H9 (cell line): ENCODE measurements at regions not wholly inside any gene's neighbourhood (a gene's known extent, or its start where the extent isn't known, plus 50 kb on each side); places are given as distances from the start of the nearest gene placed in this dataset.
A peak's percentile ranks its signal among the peaks of the same experiment; 100 is the strongest.

ENCODE experiments used
- DNase-seq: peaks from one replicate; pipeline ENCODE4 v3.0.0-alpha.2; 2017
- H2AFZ ChIP-seq: one replicate; pipeline ENCODE4 v1.6.1; 2013; ENCODE audit warnings: mild to moderate bottlenecking, low read length, control low read depth, moderate library complexity
- H2AK5ac ChIP-seq: 2 replicates; pipeline ENCODE4 v1.6.1; 2013; ENCODE audit warnings: low read length, control low read depth, mixed read lengths; ENCODE audit not compliant: insufficient read length
- H2BK120ac ChIP-seq: one replicate; pipeline ENCODE4 v1.6.1; 2013; ENCODE audit warnings: low read depth, mild to moderate bottlenecking, low read length, control low read depth, inconsistent platforms; ENCODE audit not compliant: poor library complexity, severe bottlenecking
- H2BK12ac ChIP-seq: 2 replicates; pipeline ENCODE4 v1.6.1; 2013; ENCODE audit warnings: low read length, control low read depth, mixed read lengths, low read depth; ENCODE audit not compliant: insufficient read length
- H2BK15ac ChIP-seq: 2 replicates; pipeline ENCODE4 v1.6.1; 2013; ENCODE audit warnings: low read depth, low read length, control low read depth
- H2BK20ac ChIP-seq: one replicate; pipeline ENCODE4 v1.6.1; 2013; ENCODE audit warnings: low read depth, mild to moderate bottlenecking, low read length, control low read depth, inconsistent platforms; ENCODE audit not compliant: poor library complexity, severe bottlenecking
- H2BK5ac ChIP-seq: 2 replicates; pipeline ENCODE4 v1.6.1; 2013; ENCODE audit warnings: low read length, control low read depth, mixed read lengths; ENCODE audit not compliant: insufficient read length
- H3K14ac ChIP-seq: 2 replicates; pipeline ENCODE4 v1.6.1; 2013; ENCODE audit warnings: low read length, control low read depth; ENCODE audit not compliant: insufficient read depth
- H3K18ac ChIP-seq: 2 replicates; pipeline ENCODE4 v1.6.1; 2013; ENCODE audit warnings: low read depth, mild to moderate bottlenecking, mixed read lengths, low read length, control low read depth; ENCODE audit not compliant: insufficient read length
- H3K23ac ChIP-seq: 2 replicates; pipeline ENCODE4 v1.6.1; 2013; ENCODE audit warnings: low read length, control low read depth, mixed read lengths, low read depth; ENCODE audit not compliant: insufficient read length
- H3K23me2 ChIP-seq: 2 replicates; pipeline ENCODE4 v1.6.1; 2013; ENCODE audit warnings: low read depth, mild to moderate bottlenecking, mixed read lengths, low read length, control low read depth; ENCODE audit not compliant: insufficient read length, poor library complexity, severe bottlenecking
- H3K27ac ChIP-seq: 2 replicates; pipeline ENCODE4 v1.5.1; 2013; ENCODE audit warnings: low read length, control low read depth, mixed read lengths, low read depth; ENCODE audit not compliant: insufficient read length
- H3K27me3 ChIP-seq: 2 replicates; pipeline ENCODE4 v1.6.1; 2013; ENCODE audit warnings: low read length, control low read depth, inconsistent platforms; ENCODE audit not compliant: insufficient read depth
- H3K4ac ChIP-seq: 2 replicates; pipeline ENCODE4 v1.6.1; 2013; ENCODE audit warnings: low read depth, mild to moderate bottlenecking, control low read depth, inconsistent platforms, low read length, moderate library complexity
- H3K4me1 ChIP-seq: 2 replicates; pipeline ENCODE4 v1.6.1; 2013; ENCODE audit warnings: low read length, control low read depth, inconsistent platforms; ENCODE audit not compliant: insufficient read depth
- H3K4me2 ChIP-seq: 2 replicates; pipeline ENCODE4 v1.6.1; 2013; ENCODE audit warnings: low read length, control low read depth, mixed read lengths; ENCODE audit not compliant: insufficient read length, insufficient read depth
- H3K56ac ChIP-seq: 2 replicates; pipeline ENCODE4 v1.6.1; 2013; ENCODE audit warnings: low read depth, mild to moderate bottlenecking, mixed read lengths, low read length, control low read depth; ENCODE audit not compliant: insufficient read length
- H3K79me1 ChIP-seq: 2 replicates; pipeline ENCODE4 v1.6.1; 2013; ENCODE audit warnings: low read depth, mild to moderate bottlenecking, moderate library complexity, low read length, control low read depth, inconsistent platforms; ENCODE audit not compliant: insufficient read depth, poor library complexity, severe bottlenecking
- H3K79me2 ChIP-seq: 2 replicates; pipeline ENCODE4 v1.6.1; 2013; ENCODE audit warnings: low read length, control low read depth, inconsistent platforms; ENCODE audit not compliant: insufficient read depth
- H3K9ac ChIP-seq: 2 replicates; pipeline ENCODE4 v1.6.1; 2013; ENCODE audit warnings: low read length, control low read depth, mixed read lengths; ENCODE audit not compliant: insufficient read length; ENCODE audit errors: extremely low read depth
- H3K9me3 ChIP-seq: one replicate; pipeline ENCODE4 v1.6.1; 2013; ENCODE audit warnings: low read depth, low read length, inconsistent platforms; ENCODE audit not compliant: control insufficient read depth
- H3T11ph ChIP-seq: one replicate; pipeline ENCODE4 v1.6.1; 2013; ENCODE audit warnings: mild to moderate bottlenecking, low read length, control low read depth, inconsistent platforms
- H4K20me1 ChIP-seq: one replicate; pipeline ENCODE4 v1.6.1; 2013; ENCODE audit not compliant: control insufficient read depth, insufficient read length, insufficient read depth
- H4K5ac ChIP-seq: 2 replicates; pipeline ENCODE4 v1.6.1; 2013; ENCODE audit warnings: low read depth, mild to moderate bottlenecking, mixed read lengths, low read length, control low read depth; ENCODE audit not compliant: insufficient read length
- H4K8ac ChIP-seq: replicated peaks from 2 replicates; pipeline ENCODE4 v1.6.1; 2013; ENCODE audit warnings: low read length, control low read depth, mixed read lengths, low read depth; ENCODE audit not compliant: insufficient read length
- H4K91ac ChIP-seq: 2 replicates; pipeline ENCODE4 v1.6.1; 2013; ENCODE audit warnings: low read depth, mild to moderate bottlenecking, moderate library complexity, mixed read lengths, low read length, control low read depth; ENCODE audit not compliant: insufficient read length
- H3K27ac Mint-ChIP-seq, 3 experiments: 2 replicates in 2 of 3; 3 replicates in 1 of 3; pipeline ENCODE4 v1.8.0; 2020 to 2021; ENCODE audit warnings: mixed read lengths in 3 of 3, mild to moderate bottlenecking in 1 of 3, moderate library complexity in 1 of 3
- H3K27me3 Mint-ChIP-seq: 2 replicates; pipeline ENCODE4 v1.8.0; 2021; ENCODE audit warnings: low read depth, mild to moderate bottlenecking, moderate library complexity, mixed read lengths
- H3K36me3 Mint-ChIP-seq, 3 experiments: 2 replicates in 2 of 3; 3 replicates in 1 of 3; pipeline ENCODE4 v1.8.0; 2020 to 2021; ENCODE audit warnings: low read depth in 3 of 3, mixed read lengths in 3 of 3; ENCODE audit not compliant: insufficient read depth in 1 of 3
- H3K4me1 Mint-ChIP-seq, 2 experiments: 2 replicates each; pipeline ENCODE4 v1.8.0; 2020; ENCODE audit warnings: mixed read lengths in 2 of 2
- H3K4me3 Mint-ChIP-seq, 2 experiments: 2 replicates in 1 of 2; 3 replicates in 1 of 2; pipeline ENCODE4 v1.8.0; 2020 to 2021; ENCODE audit warnings: mild to moderate bottlenecking in 2 of 2, mixed read lengths in 2 of 2, moderate library complexity in 1 of 2
- H3K9me3 Mint-ChIP-seq, 2 experiments: 2 replicates in 1 of 2; 3 replicates in 1 of 2; pipeline ENCODE4 v1.8.0; 2020; ENCODE audit warnings: mild to moderate bottlenecking in 2 of 2, mixed read lengths in 2 of 2, moderate library complexity in 1 of 2
- WGBS: extraction: QIAGEN DNeasy Blood & Tissue Kit; methylation state at CpG from one replicate; pipeline ENCODE4 v1.1.7; 2013; ENCODE audit warnings: missing lambda C conversion rate, low lambda C conversion rate, mixed read lengths; ENCODE audit not compliant: insufficient read length; ENCODE audit errors: extremely low coverage; 5-methylcytosine and 5-hydroxymethylcytosine counted together
- TF ChIP-seq, protein P1 (sequence below): fragments of 200-600 bp; sonication (generic); conservative IDR thresholded peaks from 3 replicates; pipeline ENCODE4 v1.8.0; 2021; ENCODE audit warnings: antibody characterized with exemption, mild to moderate bottlenecking

- H2AFZ ChIP-seq = peak overlapping the region; percentile 9
Observed at GRCh38 chr17:71548540-71549190, 572.2 kb upstream of the SOX9 start.

More at GRCh38 chr17:71548540-71549190, 572.2 kb upstream of the SOX9 start:
- Histone ChIP-seq H4K5ac (no peak overlapping the region), H4K20me1 (no peaks in the 10 kb centered on the region), H2BK20ac (no peak overlapping the region), H3K4me2 (no peak overlapping the region), H3K9ac (no peak overlapping the region), H4K8ac (no peak overlapping the region), H3K79me2 (no peaks in the 10 kb centered on the region), H3K27me3 (no peaks in the 10 kb centered on the region), H3K23ac (no peak overlapping the region), H3K23me2 (no peaks in the 10 kb centered on the region), H3K9me3 (no peaks in the 10 kb centered on the region), H3K14ac (no peak overlapping the region), H2BK12ac (no peak overlapping the region), H2AK5ac (no peak overlapping the region), H3K18ac (no peak overlapping the region), H2BK120ac (no peak overlapping the region), H2BK5ac (no peak overlapping the region), H3K4me1 (no peaks in the 10 kb centered on the region), H2BK15ac (no peak overlapping the region), H3T11ph (no peak overlapping the region), H3K56ac (no peak overlapping the region), H3K79me1 (no peaks in the 10 kb centered on the region), H4K91ac (no peak overlapping the region), H3K4ac (no peak overlapping the region), H3K27ac (no peak overlapping the region)
- Mint-ChIP-seq H3K4me1 (peaks cover 2 to 4% of the 10 kb centered on the region in 2 experiments; a peak in 3 of 4 replicates), H3K9me3 (no peaks in the 10 kb centered on the region; a peak in 1 of 5 replicates), H3K4me3 (no peak overlapping the region), H3K27me3 (no peaks in the 10 kb centered on the region), H3K27ac (no peak overlapping the region), H3K36me3 (no peaks in the 10 kb centered on the region; a peak in 1 of 7 replicates)
- WGBS = no CpG with 5 or more reads among the region's 5 CpGs
- no peak for DNase-seq
- TF ChIP-seq, protein P1, sequence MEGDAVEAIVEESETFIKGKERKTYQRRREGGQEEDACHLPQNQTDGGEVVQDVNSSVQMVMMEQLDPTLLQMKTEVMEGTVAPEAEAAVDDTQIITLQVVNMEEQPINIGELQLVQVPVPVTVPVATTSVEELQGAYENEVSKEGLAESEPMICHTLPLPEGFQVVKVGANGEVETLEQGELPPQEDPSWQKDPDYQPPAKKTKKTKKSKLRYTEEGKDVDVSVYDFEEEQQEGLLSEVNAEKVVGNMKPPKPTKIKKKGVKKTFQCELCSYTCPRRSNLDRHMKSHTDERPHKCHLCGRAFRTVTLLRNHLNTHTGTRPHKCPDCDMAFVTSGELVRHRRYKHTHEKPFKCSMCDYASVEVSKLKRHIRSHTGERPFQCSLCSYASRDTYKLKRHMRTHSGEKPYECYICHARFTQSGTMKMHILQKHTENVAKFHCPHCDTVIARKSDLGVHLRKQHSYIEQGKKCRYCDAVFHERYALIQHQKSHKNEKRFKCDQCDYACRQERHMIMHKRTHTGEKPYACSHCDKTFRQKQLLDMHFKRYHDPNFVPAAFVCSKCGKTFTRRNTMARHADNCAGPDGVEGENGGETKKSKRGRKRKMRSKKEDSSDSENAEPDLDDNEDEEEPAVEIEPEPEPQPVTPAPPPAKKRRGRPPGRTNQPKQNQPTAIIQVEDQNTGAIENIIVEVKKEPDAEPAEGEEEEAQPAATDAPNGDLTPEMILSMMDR = no peak
